ENCODE measurements at regions not wholly inside any gene's neighbourhood (a gene's known extent, or its start where the extent isn't known, plus 50 kb on each side); places are given as distances from the start of the nearest gene placed in this dataset.

DNA sequence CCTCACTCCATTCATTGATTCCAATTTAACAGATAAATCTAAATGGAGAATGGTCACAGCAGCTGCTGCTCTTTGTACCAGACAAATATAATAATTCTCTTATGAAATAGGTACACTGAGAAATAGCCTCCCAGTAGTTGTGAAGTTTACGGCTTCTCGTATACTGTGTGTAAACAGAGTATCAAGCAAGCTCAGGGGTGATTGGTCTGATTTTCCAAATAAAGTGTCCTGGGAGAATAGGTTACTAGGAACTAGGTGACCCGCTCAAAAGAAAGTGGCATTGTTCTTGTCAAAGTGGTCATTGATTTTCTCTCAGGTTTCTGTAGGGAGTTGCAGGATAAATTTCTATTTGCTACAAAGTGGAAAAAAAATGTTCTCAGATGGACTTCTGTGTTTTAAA is 838.2 kb downstream of the RAPGEF2 start:
- POLR2A ChIA-PET = no interaction called here
- Histone ChIP-seq H3K27me3 (replicated peaks in 1 of 4; ENCODE audit: control extremely low read depth in 1 of 4, control insufficient read depth in 3 of 4, insufficient read depth in 4 of 4, low read length in 3 of 4) (no peaks in the 10 kb centered on the region), H3K4me2 (replicated peaks; ENCODE audit: low read depth, low read length, poor library complexity, severe bottlenecking) (no peak overlapping the region), H3K27ac (ENCODE audit: low read length in 2 of 2) (no peak overlapping the region), H3K36me3 (replicated peaks in 1 of 2; ENCODE audit: control extremely low read depth in 1 of 2, control insufficient read depth in 1 of 2, extremely low read depth in 1 of 2, insufficient read depth in 2 of 2, low read length in 1 of 2) (no peaks in the 10 kb centered on the region), H3K9ac (ENCODE audit: low read length) (no peak overlapping the region), H3K79me2 (ENCODE audit: control insufficient read depth, insufficient read depth, low read length) (no peaks in the 10 kb centered on the region), H2AFZ (ENCODE audit: insufficient read depth, low read depth, low read length, poor library complexity, severe bottlenecking) (no peak overlapping the region), H3K4me3 (ENCODE audit: control extremely low read depth in 1 of 5, extremely low read depth in 1 of 5, insufficient read depth in 1 of 5, low read depth in 2 of 5, low read length in 4 of 5) (no peak overlapping the region), H3K4me1 (ENCODE audit: control insufficient read depth in 2 of 2, insufficient read depth in 2 of 2, low read length in 2 of 2) (no peaks in the 10 kb centered on the region), H4K20me1 (ENCODE audit: control insufficient read depth, insufficient read depth, low read length, poor library complexity, severe bottlenecking) (no peaks in the 10 kb centered on the region), H3K9me3 (ENCODE audit: control extremely low read depth in 1 of 3, control insufficient read depth in 2 of 3, insufficient read depth in 1 of 3, low read length in 2 of 3) (peaks cover 0 to 3% (median 0%) of the 10 kb centered on the region in 3 donors)
- H3K27me3 Mint-ChIP-seq = no peaks in the 10 kb centered on the region
- WGBS (ENCODE audit: insufficient coverage) = 100% methylated on average over 2 of the region's 3 CpGs
- intact Hi-C loops (cut with micrococcal nuclease) = no loop called here
- ATAC-seq (ENCODE audit: low read depth) = no peak
- TF ChIP-seq EZH2 (IDR thresholded peaks at IDR 0.05; ENCODE audit: borderline replicate concordance, insufficient read depth, low read depth, low read length, poor library complexity, severe bottlenecking) = no peak
- TF ChIP-seq, protein P1, sequence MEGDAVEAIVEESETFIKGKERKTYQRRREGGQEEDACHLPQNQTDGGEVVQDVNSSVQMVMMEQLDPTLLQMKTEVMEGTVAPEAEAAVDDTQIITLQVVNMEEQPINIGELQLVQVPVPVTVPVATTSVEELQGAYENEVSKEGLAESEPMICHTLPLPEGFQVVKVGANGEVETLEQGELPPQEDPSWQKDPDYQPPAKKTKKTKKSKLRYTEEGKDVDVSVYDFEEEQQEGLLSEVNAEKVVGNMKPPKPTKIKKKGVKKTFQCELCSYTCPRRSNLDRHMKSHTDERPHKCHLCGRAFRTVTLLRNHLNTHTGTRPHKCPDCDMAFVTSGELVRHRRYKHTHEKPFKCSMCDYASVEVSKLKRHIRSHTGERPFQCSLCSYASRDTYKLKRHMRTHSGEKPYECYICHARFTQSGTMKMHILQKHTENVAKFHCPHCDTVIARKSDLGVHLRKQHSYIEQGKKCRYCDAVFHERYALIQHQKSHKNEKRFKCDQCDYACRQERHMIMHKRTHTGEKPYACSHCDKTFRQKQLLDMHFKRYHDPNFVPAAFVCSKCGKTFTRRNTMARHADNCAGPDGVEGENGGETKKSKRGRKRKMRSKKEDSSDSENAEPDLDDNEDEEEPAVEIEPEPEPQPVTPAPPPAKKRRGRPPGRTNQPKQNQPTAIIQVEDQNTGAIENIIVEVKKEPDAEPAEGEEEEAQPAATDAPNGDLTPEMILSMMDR (IDR thresholded peaks at IDR 0.05) = no peak
- no peak for DNase-seq
- H3K9me3 Mint-ChIP-seq (ENCODE audit: insufficient read depth) = no peaks in the 10 kb centered on the region
- H3K4me3 Mint-ChIP-seq = no peak overlapping the region
- H3K4me1 Mint-ChIP-seq = no peaks in the 10 kb centered on the region
- CTCF ChIA-PET = no interaction called here
- no peak overlapping the region for H3K27ac Mint-ChIP-seq

DNA sequence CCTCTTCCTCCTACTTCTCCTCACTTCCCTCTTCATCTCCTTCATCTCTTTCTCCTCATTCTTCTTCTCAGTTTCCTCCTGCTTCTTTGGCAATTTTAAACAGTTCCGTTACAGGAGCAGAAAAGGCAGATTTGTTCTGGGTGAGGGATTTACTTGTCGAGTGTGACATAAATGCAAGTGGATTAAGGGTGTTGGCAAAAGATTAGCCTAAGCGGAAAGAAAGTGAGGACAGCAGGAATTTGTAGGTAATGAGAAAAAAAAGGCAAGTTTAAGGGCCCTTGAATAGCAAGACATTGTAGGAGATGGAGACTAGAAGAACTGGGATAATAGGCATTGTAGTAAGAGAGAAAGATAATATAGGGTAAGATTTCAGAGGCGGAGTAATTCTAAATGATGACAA is 841.6 kb downstream of the RAPGEF2 start:
- Histone ChIP-seq H3K4me2 (replicated peaks; ENCODE audit: low read depth, low read length, poor library complexity, severe bottlenecking) (no peak overlapping the region), H3K27ac (ENCODE audit: low read length in 2 of 2) (no peak overlapping the region), H3K4me3 (ENCODE audit: control extremely low read depth in 1 of 5, extremely low read depth in 1 of 5, insufficient read depth in 1 of 5, low read depth in 2 of 5, low read length in 4 of 5) (no peak overlapping the region), H3K4me1 (ENCODE audit: control insufficient read depth in 2 of 2, insufficient read depth in 2 of 2, low read length in 2 of 2) (no peaks in the 10 kb centered on the region), H3K9me3 (ENCODE audit: control extremely low read depth in 1 of 3, control insufficient read depth in 2 of 3, insufficient read depth in 1 of 3, low read length in 2 of 3) (peaks cover 0 to 3% (median 0%) of the 10 kb centered on the region in 3 donors), H4K20me1 (ENCODE audit: control insufficient read depth, insufficient read depth, low read length, poor library complexity, severe bottlenecking) (no peaks in the 10 kb centered on the region), H2AFZ (ENCODE audit: insufficient read depth, low read depth, low read length, poor library complexity, severe bottlenecking) (no peak overlapping the region), H3K27me3 (replicated peaks in 1 of 4; ENCODE audit: control extremely low read depth in 1 of 4, control insufficient read depth in 3 of 4, insufficient read depth in 4 of 4, low read length in 3 of 4) (no peaks in the 10 kb centered on the region), H3K9ac (ENCODE audit: low read length) (no peak overlapping the region), H3K36me3 (replicated peaks in 1 of 2; ENCODE audit: control extremely low read depth in 1 of 2, control insufficient read depth in 1 of 2, extremely low read depth in 1 of 2, insufficient read depth in 2 of 2, low read length in 1 of 2) (no peaks in the 10 kb centered on the region), H3K79me2 (ENCODE audit: control insufficient read depth, insufficient read depth, low read length) (no peaks in the 10 kb centered on the region)
- ChIA-PET POLR2A (no interaction called here), CTCF (no interaction called here)
- Mint-ChIP-seq H3K4me1 (no peaks in the 10 kb centered on the region), H3K9me3 (ENCODE audit: insufficient read depth) (no peaks in the 10 kb centered on the region), H3K27ac (no peak overlapping the region), H3K4me3 (no peak overlapping the region), H3K27me3 (no peaks in the 10 kb centered on the region)
- TF ChIP-seq, protein P1 (IDR thresholded peaks at IDR 0.05) = no peak
- TF ChIP-seq EZH2 (IDR thresholded peaks at IDR 0.05; ENCODE audit: borderline replicate concordance, insufficient read depth, low read depth, low read length, poor library complexity, severe bottlenecking) = no peak
- WGBS (ENCODE audit: insufficient coverage) = 97% methylated on average over 3 of the region's 4 CpGs
- intact Hi-C loops (cut with micrococcal nuclease) = no loop called here
- ATAC-seq (ENCODE audit: low read depth) (no peak), DNase-seq (no peak)

All from B cell (primary cell).